ENCODE measurements at regions not wholly inside any gene's neighbourhood (a gene's known extent, or its start where the extent isn't known, plus 50 kb on each side); places are given as distances from the start of the nearest gene placed in this dataset.

DNA sequence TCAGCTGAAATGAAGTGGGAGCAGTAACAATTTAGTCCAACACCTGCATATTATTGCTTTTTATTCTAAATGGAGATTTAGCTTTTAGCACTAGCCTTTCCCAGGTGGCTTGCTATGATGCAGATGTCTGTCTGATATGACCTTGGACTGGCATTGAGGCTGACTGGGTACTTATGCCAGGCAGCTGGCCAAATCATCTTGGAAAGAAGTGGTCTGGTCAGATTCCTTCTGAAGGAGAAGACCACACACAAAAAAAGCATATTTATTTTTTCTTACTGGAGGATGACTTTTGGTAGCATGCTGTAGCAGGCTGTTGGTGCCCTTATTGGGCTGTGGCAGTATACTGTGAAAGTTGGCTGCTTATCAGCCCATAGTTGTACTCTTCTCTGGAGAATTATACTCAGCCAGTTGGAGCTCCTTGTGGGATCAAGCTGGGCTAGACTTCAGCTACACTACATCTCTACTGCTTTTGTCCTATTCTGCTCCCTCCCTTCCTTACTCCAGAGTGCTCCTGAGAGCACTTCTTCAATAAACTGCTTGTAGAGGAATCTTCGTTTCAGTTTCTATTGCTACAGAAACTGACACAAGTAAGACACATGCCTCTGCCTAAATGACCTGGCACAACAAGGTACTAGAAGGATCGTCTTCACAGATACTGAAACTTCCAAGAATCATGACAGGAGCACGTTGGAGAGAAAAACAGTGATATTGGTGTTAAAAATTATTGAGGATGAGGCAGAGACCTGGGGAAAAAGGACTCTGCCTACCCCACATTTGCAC lies 196.8 kb upstream of the RPS6KA3 start:
- no peak for DNase-seq

DNA sequence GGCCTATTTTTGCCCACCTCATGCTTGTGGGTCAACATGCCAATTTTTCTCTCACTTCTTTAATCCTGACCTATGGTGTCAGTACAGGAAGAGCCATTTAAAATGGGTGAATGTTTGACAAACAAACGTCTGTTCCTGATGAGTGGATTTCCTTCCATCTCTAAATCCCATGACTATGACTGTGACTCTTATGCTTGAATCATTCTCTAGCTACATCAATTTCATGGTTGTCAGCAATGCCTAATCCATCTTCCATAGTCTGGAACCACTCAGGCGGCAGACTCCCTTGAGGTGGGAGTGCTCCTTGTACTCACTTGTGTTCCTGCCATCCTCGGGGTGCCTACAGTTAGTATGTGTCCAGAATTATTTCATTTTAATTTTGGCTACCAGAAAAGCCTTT lies 194.9 kb upstream of the RPS6KA3 start:
- DNase-seq, result no peak

DNA sequence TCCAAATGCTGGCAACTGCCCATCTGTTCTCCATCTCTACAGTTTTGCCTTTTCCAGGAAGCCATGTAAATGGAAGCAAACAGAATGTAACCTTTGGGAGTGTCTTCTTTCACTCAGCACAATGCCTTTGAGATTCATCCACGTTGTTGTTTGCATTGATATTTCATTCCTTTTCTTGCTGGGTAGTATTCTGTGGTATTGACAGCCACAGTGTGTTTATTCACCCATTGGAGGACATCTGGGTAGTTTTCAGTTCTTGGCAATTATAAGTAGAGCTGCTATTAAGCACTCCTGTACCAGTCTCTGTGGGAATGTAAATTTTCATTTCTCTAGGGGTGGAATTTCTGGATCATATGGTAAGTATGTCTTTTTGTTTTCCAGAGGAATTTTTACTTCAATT lies 194.3 kb upstream of the RPS6KA3 start:
- no peak for DNase-seq

DNA sequence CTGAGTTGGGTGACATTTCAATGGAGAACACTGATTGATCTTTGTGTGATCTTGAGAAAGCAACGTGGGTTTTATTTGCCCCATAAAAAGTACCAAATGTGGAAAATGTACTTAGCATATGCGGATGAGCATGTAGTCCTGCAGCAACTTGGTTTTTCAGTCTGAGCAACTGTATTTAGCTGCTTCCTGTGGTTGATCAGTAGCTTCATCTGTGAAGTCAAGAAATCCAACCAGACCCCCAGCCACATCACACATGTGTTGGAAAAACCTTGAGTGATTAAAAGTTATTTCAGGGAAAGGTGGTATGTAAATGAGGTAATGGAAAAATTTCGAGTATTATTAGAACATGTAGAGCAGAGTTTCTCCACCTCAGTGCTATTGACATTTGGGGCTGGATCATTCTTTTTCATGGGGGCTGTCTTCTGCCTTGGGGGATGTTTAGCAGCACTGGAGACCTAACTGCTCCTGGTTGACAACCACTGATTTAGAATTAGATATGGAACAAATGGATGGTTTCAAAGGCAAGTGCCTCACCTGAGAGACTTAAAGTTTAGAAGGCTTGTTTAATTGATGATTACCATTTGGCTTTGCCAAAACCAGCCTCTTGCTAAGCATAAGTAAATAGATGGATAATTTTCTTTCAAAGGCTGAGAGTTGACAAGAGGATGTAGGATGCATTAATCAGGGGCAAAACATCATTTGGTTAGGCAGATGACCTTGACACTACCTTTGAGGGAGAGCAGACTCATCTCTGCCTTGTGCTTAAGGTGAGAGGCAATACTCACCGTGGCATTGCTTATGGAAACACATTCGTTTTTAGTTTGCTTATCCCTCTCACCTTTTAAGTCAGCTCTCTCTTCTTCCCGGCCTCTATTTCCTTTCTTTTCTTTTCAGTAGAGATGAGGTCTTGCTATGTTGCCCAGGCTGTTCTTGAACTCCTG lies 193.0 kb upstream of the RPS6KA3 start:
- peak in 1 of 2 donors; percentile 8 for DNase-seq

DNA sequence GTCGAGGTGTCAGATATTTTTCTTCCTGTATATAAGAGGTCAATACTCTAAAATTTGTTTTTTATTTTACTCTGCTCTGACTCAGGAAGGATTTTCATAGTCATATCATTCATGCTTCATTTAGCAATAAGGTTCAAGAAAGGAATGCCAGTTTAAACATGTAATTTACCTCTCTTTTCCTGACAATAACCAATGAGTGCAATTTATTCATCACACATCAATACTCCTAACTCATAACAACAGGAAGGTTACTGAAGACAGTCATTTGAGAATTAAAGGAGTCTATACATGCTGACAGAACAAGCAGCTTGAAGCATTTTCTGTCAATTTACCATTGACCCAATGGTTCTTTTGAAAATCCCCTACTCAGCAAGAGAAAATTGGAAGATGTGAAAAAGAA lies 190.3 kb upstream of the RPS6KA3 start:
- no peak for DNase-seq

DNA sequence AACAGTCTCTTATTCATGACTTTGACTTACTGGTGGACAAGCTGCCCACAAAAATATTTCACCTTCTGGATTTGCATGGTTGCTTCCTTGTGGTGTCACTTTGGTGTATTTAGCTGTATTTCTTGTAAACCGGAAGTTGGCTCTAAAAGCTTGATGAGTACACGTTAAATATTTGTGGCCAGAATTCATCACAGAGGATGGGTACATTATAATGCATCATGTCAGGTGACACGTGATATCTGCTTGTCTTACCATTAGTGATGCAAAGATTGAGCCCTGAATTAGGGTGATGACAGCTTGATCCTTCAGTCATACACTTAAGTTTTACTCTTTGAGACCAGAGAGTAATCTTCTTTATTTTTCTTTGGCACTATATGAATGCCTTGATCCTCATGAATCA lies 188.3 kb upstream of the RPS6KA3 start:
- no peak for DNase-seq

DNA sequence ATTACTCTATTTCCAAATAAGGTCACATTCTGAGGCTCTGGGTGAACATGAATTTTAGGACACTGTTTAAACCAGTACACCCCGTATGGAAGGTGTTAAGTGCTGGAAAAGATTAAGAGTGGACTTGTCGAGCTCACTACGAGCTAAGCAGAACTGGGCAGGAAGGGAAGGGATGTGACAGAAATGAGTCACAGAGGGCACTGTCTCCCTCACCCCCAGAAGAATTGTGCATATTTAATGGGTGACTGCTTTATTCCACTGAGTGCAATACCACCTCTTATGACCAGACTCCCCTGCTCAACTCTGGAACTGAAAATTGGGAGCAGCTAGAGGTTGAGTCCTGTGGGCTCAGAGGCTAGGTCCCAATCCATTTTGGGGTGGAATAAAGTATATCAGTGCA lies 187.4 kb upstream of the RPS6KA3 start:
- DNase-seq, result peak; percentile 3 to 9

DNA sequence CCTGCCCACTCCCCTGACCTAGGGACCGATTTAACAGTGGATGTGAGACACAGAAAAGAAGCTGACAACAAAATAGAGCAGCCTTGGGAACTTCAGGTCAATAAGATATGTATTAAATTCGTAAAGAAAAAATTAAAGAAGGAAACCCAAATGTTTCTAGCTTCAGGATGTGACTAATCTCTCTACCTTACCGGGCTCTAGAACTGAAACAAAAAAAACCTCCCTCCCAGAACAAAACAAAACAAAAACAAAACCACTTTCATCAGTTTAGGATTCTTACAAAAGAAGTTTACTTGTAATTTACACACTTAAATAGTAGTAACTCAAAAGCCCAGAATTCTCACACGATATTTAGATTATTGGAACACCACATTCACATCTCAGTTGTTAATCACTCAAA lies 185.8 kb upstream of the RPS6KA3 start:
- DNase-seq, result no peak

DNA sequence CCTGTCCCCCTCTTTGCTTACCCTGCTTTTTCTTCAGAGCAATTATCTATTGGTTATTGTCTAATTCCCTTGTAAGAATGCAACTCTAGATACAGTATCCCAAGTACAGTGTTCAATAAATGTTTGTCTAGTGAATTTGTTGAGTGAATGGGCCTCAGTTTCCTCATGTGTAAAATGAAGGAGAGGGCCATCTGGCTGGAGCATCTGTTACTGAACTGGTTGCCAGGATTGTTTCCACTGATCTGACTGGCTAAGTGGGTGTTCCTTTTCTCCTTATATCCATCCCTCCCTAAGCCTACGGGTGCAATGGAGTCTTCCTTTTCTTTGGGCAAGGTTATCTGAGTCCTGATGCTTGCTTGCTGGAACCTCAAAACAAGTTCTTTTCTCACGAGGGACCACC lies 185.2 kb upstream of the RPS6KA3 start:
- DNase-seq, result no peak

DNA sequence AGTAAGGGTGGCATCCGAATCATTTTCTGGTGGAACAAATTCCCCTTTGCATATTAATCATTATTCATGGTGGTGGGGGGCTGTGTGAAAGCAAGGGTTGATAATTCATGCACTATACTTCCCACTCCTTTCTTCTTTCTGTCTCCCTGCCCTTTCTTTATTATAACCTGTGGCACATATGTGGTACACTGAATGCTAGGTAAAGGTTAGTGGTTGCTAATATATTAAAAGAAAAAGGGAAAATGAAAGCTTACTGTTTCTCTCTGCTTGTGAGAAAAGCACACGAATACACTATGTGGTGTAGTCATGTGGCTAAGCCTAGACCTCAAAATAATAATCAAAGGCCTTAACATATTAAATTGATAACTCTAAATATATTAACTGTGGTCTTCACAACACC lies 178.4 kb upstream of the RPS6KA3 start:
- no peak for DNase-seq

DNA sequence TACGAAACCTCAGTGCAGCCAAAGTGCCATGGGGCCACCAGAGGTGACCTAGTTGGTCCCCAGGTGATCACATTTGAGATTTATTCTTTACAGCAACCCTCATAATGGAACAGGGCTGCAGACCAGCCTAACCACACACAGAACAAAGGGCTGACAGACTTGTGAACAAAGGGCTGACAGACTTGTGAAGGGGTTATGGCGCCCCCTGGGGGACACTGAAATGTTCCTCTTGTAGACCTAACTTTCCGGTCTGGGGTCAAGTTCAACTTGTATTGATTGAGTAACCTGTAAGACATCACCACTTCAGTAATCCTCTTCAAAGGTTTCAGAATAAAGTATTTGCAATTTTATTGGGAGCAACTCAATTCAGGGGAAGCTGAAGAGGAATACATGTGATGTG lies 175.9 kb upstream of the RPS6KA3 start:
- DNase-seq, result peak; percentile 80 to 84

DNA sequence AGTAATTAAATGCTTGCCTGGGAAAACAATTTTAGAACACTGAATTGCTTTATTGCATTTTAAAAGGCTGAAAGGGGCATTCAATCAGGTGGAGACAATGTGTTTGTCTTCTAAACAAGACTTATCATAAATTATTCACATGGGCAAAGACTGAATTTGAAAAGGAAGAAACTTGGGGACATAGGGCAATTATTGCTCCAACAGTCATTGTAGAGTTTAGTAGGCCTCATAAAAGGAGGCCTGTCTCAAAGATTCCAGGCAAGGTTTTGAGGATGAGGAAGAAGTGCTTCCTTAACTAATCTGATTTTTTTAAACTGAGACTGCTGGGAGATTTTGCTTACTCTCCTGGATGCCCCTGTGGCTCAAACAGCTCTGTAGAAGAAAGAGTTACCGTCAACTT lies 174.4 kb upstream of the RPS6KA3 start:
- DNase-seq, result no peak

DNA sequence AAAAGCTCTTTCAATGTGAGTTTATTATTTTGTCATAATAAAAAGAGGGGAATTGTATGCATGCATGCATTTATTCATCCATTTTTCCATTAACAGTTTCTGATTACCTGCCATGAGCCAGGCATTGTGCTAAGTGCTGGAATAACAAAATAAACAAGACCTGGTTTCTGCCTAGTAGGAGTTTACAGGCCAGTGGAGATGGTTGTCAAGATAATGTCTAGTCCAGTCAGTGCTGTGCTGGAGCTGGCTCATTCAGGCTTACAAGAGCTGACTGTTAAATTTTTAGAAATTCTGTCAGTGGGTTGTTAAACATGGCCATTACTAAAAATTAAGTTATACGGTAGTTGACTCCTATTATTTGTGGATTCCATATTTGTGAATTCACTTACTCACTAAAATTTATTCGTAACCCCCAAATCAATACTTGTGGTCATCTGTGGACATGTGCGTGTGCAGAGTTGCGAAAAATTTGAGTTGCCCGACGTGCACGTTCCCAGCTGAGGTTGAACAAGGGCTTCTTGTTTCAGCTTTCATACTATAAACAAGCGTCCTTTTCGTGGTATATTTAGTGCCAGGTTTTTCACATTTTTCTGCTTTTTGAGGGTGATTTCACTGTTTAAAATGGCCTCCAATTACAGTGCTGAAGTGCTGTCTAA lies 172.3 kb upstream of the RPS6KA3 start:
- DNase-seq, result no peak

DNA sequence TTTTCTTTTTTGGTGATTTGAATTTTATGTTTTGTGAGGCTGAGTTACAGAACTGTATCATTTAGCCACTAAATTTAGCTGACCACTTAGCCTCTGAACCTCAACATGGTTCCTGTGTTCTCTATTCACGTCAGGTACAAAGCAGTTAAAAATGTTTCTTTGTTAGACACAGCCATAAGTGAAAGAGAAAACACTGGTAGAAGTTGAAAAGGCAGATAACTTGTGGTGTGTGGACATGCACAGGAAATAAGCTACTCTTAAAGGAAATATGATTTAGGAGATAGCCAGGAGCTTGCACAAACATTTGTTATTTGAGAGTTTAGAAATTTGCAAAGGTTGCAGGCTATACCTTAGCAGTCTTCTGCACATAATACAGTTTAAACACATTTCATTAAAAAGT lies 171.0 kb upstream of the RPS6KA3 start:
- no peak for DNase-seq

DNA sequence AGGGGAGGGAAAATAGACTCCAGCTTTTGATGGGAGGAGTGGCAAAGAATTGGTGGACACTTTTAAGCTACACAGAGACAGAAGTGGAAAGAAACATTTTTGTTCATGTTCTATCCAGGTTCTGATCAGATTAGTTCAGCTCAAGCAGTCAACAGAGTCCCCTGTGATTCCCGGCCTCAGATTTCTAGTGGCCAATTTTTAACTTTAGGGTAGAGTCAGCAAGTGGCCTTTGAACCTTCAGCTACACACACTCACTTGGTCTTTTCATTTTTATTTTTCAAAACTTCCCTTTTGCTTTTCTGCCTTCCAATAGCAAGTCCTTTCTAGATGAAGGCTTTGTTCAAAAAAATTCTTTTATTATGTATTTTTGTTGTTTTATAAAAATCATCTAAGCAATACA lies 169.2 kb upstream of the RPS6KA3 start:
- DNase-seq, result no peak

DNA sequence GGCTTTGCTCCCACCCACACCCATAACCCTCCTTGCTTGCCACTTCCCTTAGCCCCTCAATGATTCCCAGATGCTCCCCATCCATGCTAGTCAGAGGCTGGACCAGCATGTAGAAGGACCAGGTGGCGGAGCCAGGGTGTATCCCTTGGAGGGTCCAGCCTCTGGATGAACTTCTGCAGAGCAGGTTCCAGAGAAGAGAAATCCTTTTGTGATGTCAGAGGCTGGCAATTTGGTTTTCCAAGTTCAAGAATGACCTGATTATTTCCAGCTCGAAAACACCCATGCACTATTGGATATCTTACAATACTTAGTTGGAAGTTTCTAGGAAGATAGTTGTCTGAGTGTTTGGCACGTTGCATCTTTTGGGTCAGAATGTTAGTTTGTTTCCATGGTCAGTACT lies 168.3 kb upstream of the RPS6KA3 start:
- DNase-seq, result no peak

DNA sequence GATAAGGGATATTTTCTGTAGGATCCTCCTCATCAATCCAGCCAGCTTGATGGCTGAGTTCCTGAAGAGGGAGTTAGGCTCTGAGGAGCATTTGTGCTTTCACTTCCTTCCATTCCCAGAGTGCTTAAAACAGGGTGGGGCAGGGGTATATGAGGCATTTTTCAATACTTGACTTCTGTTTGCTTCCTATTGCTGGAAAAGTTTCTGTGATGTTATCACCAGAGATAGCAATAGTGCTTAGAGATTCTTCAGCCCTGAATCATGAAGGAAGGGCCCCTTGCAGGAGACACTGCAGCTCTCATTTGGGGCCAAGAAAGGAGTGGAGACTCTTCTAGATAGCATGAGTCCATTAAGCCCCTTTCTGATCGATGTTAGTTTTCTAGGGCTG lies 166.7 kb upstream of the RPS6KA3 start:
- DNase-seq, result no peak

DNA sequence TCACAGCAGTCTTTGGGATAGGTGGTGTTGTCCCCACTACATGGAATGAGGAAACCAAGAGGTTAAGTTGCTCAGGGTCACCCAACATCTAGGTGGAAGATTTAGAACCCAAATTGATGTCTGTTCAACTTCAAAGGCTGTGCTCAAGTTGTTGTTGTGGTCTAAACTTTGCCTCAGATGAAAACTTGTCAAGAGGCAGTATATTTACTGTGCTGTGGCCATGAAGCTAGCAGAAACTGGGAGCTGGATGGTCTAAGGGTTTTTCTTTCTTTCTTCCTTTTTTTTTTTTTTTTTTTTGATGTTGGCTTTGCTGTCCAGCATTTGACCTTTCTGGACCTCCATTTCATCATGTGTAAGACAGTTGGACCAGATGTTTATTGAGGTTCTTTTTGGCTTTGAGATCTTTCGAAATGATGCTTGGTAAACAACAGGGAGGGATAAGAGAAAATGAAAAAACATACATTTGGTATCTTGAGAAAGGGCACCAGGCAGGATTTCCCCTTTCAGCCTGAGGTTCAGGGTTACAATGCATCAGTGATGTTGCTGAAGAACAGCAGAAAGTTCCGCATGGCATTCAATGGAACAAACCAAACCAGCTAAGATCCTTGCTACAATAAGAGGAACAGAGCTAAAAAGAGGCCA lies 166.2 kb upstream of the RPS6KA3 start:
- DNase-seq, result no peak

DNA sequence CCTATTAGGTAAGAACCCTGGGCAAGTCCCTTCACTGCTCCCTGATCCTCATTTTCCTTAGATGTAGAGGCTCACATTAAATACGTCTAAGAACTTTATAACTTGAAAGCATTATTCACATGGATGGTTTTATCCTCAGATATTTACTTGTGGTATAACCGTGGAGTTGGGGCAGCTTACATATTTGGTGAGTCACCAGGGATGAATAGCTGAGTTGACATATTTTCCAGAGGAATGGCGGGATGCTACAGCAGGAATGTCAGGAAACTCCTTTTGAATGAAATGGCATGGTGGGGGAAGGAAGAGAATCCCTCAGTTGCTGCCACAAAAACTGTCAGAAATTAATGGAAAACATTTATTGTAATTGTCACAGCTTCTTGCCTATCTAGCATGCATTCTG lies 165.3 kb upstream of the RPS6KA3 start:
- DNase-seq, result no peak

DNA sequence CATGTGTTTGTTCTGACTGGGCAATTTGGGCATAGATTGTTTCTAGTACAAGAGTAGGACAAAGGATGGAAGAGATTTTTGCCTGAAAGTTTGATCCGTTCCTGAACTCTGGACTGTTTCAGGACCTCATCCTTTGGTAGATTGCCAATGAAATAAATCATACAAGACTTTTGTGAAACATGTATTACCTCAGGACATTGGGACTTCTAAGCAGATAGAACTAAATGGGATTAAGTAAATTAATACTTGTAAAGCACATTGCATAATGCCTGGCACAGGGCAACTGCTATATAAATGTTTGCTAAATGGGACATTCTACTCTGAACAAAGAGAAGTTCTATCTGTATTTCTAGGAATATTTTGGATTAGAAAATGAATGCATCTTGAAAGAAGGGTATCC lies 164.8 kb upstream of the RPS6KA3 start:
- no peak for DNase-seq

DNA sequence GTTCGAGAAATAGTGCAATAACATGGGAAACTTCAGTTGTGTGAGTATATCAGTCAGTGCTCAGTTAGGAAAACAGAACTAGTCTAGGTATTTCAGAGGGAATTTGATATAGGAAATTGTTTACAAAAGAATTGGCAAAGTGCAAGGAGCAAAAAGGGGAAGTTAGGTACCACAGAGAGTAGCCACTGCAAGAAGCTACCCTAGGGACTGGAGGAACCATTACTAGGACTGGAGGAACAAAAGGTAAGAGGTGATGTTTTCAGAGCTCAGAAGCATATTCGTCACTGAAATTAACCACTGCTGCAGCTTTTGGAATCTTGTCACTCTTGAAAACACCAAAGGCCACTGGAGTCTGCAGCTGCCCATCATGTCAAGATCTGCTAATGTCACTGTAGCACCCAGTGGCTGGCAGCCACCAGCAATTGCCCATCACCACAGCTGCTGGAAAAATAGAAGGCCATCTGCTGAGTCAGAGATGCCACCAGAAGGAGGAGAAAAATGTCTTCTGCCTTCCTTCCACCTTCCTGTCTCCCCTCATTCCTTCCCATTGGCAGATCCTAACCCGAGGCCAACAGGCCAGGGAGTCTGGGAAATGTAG lies 160.6 kb upstream of the RPS6KA3 start:
- no peak for DNase-seq

DNA sequence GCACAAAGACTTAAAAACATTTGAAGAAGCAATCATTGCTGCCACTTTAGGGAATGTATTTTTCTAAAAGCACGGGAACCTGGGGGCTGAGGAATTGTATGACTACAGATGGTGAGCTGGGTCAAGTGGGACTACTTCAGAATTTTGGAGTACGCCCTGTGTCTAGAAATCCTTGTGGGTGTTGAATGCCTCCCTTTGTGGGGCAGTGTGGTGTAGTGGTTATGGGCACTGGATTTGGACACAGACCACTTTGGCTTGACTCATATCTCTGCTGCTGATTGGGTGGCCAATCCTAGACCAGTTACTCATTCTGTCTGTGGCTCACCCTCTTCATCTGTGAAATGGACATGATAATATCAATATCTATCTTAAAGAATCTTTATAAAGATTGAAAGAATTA lies 155.0 kb upstream of the RPS6KA3 start:
- DNase-seq, result no peak

DNA sequence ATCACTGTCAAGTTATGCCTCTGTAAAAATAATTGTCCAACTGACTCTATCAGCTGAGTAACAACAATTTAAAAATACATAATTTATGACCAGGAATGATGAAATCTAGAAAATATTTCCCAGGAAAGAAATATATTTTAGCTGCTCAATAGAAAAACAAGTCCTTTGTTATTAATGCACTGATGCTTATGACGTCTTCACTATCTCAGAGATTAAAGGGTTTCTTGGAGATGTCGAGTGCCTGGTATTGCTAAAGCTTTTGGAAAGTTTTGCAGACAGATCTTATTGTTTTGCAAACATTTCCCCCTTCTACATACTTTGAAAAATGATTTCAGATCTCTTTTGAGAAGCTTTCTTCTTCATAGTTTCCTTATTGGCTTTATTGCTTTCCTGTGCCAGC lies 154.6 kb upstream of the RPS6KA3 start:
- no peak for DNase-seq

Measured in activated CD4-positive, alpha-beta T cell treated with anti-CD3 and anti-CD28 coated beads for 4 hours (primary cell).